WTC11 (cell line): ENCODE measurements at regions not wholly inside any gene's neighbourhood (a gene's known extent, or its start where the extent isn't known, plus 50 kb on each side); places are given as distances from the start of the nearest gene placed in this dataset.

ENCODE experiments used
- ATAC-seq: fragments of 200-7000 bp; cut with Tn5 transposase; 2 replicates; pipeline ENCODE4 v1.10.0; 2021; ENCODE audit warnings: mild to moderate bottlenecking, moderate library complexity
- CTCF ChIA-PET: fragments of 300-600 bp; sonication (Branson Sonifier 250); formaldehyde crosslinking; loops from one replicate; lab custom pipeline; 2021; ENCODE audit warnings: antibody characterized with exemption; lab: Charles Lee
- POLR2A ChIA-PET: fragments of 350-600 bp; sonication (Branson Sonifier 250); formaldehyde crosslinking; loops from one replicate; lab custom pipeline; 2021; ENCODE audit warnings: antibody characterized with exemption; lab: Charles Lee
- DNase-seq: peaks from one replicate; pipeline ENCODE4 v3.0.0; 2021; ENCODE audit warnings: low spot score
- H3K27ac Mint-ChIP-seq: 2 replicates; pipeline ENCODE4 v1.8.0; 2021; ENCODE audit warnings: mixed read lengths
- H3K27me3 Mint-ChIP-seq: 2 replicates; pipeline ENCODE4 v1.8.0; 2021; ENCODE audit warnings: low read depth, mild to moderate bottlenecking, moderate library complexity, mixed read lengths
- H3K36me3 Mint-ChIP-seq: 2 replicates; pipeline ENCODE4 v1.8.0; 2021; ENCODE audit warnings: mixed read lengths
- H3K4me1 Mint-ChIP-seq: 2 replicates; pipeline ENCODE4 v1.8.0; 2022; ENCODE audit warnings: mixed read lengths
- H3K4me3 Mint-ChIP-seq: 2 replicates; pipeline ENCODE4 v1.8.0; 2021; ENCODE audit warnings: mild to moderate bottlenecking, moderate library complexity, mixed read lengths
- H3K9me3 Mint-ChIP-seq: 2 replicates; pipeline ENCODE4 v1.8.0; 2021; ENCODE audit warnings: mixed read lengths
- ELF4 ChIP-seq: sonication (generic); formaldehyde crosslinking; IDR thresholded peaks from 2 replicates; pipeline ENCODE4 v1.8.1; 2022; ENCODE audit warnings: low read depth, mild to moderate bottlenecking, moderate library complexity, missing genetic modification reagents
- ETV6 ChIP-seq: sonication (generic); formaldehyde crosslinking; IDR thresholded peaks from 2 replicates; pipeline ENCODE4 v1.8.1; 2022; ENCODE audit warnings: mild to moderate bottlenecking, missing genetic modification reagents
- GABPB1 ChIP-seq: sonication (generic); formaldehyde crosslinking; IDR thresholded peaks from 2 replicates; pipeline ENCODE4 v1.8.1; 2023; ENCODE audit warnings: mild to moderate bottlenecking, missing genetic modification reagents
- KAT7 ChIP-seq: sonication (generic); formaldehyde crosslinking; IDR thresholded peaks from 2 replicates; pipeline ENCODE4 v1.8.1; 2023; ENCODE audit warnings: missing genetic modification reagents, mild to moderate bottlenecking, borderline replicate concordance
- SMAD3 ChIP-seq: sonication (generic); formaldehyde crosslinking; IDR thresholded peaks from 2 replicates; pipeline ENCODE4 v1.8.0; 2022; ENCODE audit warnings: missing genetic modification reagents, mild to moderate bottlenecking, borderline replicate concordance
- SP1 ChIP-seq: sonication (generic); formaldehyde crosslinking; conservative IDR thresholded peaks from 2 replicates; pipeline ENCODE4 v1.8.1; 2022; ENCODE audit warnings: missing genetic modification reagents
- TEAD1 ChIP-seq: sonication (generic); formaldehyde crosslinking; IDR thresholded peaks from 2 replicates; pipeline ENCODE4 v1.8.0; 2022; ENCODE audit warnings: mild to moderate bottlenecking, missing genetic modification reagents
- TP53 ChIP-seq: sonication (generic); formaldehyde crosslinking; IDR thresholded peaks from 2 replicates; pipeline ENCODE4 v1.8.1; 2023; ENCODE audit warnings: mild to moderate bottlenecking, missing genetic modification reagents
- ZBTB21 ChIP-seq: sonication (generic); formaldehyde crosslinking; IDR thresholded peaks from 2 replicates; pipeline ENCODE4 v1.8.1; 2023; ENCODE audit warnings: mild to moderate bottlenecking, missing genetic modification reagents, borderline replicate concordance
- ZNF121 ChIP-seq: sonication (generic); formaldehyde crosslinking; IDR thresholded peaks from 2 replicates; pipeline ENCODE4 v1.8.0; 2023; ENCODE audit warnings: missing genetic modification reagents
- ZNF671 ChIP-seq: fragments of 250-450 bp; sonication (Bioruptor Pico); IDR thresholded peaks from 2 replicates; pipeline ENCODE4 v1.8.0; 2021; ENCODE audit warnings: mild to moderate bottlenecking
- TF ChIP-seq, protein P1 (sequence below): fragments of 250-450 bp; sonication (Bioruptor Pico); IDR thresholded peaks from 2 replicates; pipeline ENCODE4 v2.1.2; 2022; ENCODE audit warnings: mild to moderate bottlenecking, moderate library complexity
- TF ChIP-seq, protein P2 (sequence below): sonication (generic); formaldehyde crosslinking; IDR thresholded peaks from 2 replicates; pipeline ENCODE4 v1.8.0; 2023; ENCODE audit warnings: missing genetic modification reagents, mild to moderate bottlenecking, borderline replicate concordance
- TF ChIP-seq, protein P3 (sequence below): sonication (generic); formaldehyde crosslinking; IDR thresholded peaks from 2 replicates; pipeline ENCODE4 v1.8.1; 2022; ENCODE audit warnings: mild to moderate bottlenecking, moderate library complexity, missing genetic modification reagents
- TF ChIP-seq, protein P4 (sequence below): fragments of 250-450 bp; sonication (Bioruptor Pico); IDR thresholded peaks from 2 replicates; pipeline ENCODE4 v1.9.0; 2021; ENCODE audit warnings: mild to moderate bottlenecking
- TF ChIP-seq, protein P5 (sequence below): fragments of 200-600 bp; IDR thresholded peaks from 2 replicates; pipeline ENCODE4 v1.8.0; 2022; ENCODE audit warnings: antibody characterized with exemption
- TF ChIP-seq, protein P6 (sequence below): fragments of 250-450 bp; sonication (Bioruptor Pico); IDR thresholded peaks from 2 replicates; pipeline ENCODE4 v1.9.0; 2021; ENCODE audit warnings: mild to moderate bottlenecking
- TF ChIP-seq, protein P7 (sequence below): sonication (generic); formaldehyde crosslinking; IDR thresholded peaks from 2 replicates; pipeline ENCODE4 v1.8.0; 2022; ENCODE audit warnings: mild to moderate bottlenecking, missing genetic modification reagents
- TF ChIP-seq, protein P8 (sequence below): sonication (generic); formaldehyde crosslinking; IDR thresholded peaks from 2 replicates; pipeline ENCODE4 v1.8.0; 2022; ENCODE audit warnings: missing genetic modification reagents

DNA sequence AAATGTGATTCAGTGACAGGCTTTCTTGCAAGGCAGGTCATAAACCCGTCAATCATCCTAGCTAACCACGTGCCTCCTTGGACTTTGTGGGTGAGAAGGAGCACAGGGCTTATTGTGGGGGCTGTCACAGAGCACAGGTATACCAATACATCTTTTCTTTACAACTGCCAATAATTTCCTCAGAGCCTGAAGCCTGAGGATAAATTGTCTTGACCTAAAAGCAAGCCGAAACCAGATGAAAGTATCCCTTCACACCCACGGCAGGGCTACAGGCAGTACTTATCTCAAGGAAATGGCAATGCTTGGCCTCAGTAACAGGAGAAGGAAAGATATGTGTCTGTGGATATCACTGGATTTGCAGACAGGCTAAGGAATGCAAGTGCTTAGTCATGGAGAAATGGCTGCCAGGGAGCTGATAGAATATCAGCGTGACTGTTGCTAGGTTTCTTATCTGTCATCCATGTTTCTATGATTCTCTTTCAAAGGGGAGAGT, 90.3 kb upstream of the ZNF366 start:
- peak; percentile 52; the same call in 1 of the 2 replicates for ATAC-seq
- Mint-ChIP-seq H3K36me3 (peaks cover 8% of the 10 kb centered on the region), H3K4me1 (peaks cover 13% of the 10 kb centered on the region), H3K27me3 (no peaks in the 10 kb centered on the region), H3K4me3 (no peak overlapping the region), H3K9me3 (peaks cover 15% of the 10 kb centered on the region), H3K27ac (no peak overlapping the region)
- DNase-seq: no peak
- ChIA-PET POLR2A (no interaction called here), CTCF (interaction anchor here (1.0 kb wide), 1 partner anchor 14 kb away, joined by 5 read pairs; no protein-coding TSS in a partner anchor)
- TF ChIP-seq, protein P1, sequence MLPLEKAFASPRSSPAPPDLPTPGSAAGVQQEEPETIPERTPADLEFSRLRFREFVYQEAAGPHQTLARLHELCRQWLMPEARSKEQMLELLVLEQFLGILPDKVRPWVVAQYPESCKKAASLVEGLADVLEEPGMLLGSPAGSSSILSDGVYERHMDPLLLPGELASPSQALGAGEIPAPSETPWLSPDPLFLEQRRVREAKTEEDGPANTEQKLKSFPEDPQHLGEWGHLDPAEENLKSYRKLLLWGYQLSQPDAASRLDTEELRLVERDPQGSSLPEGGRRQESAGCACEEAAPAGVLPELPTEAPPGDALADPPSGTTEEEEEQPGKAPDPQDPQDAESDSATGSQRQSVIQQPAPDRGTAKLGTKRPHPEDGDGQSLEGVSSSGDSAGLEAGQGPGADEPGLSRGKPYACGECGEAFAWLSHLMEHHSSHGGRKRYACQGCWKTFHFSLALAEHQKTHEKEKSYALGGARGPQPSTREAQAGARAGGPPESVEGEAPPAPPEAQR (CRISPR knock-in tag): no peak
- no peak for TF ChIP-seq SMAD3
- no peak for TF ChIP-seq TP53 (CRISPR knock-in tag)
- no peak for TF ChIP-seq ZBTB21 (CRISPR knock-in tag)
- TF ChIP-seq ETV6 (CRISPR knock-in tag): no peak
- TF ChIP-seq ELF4 (CRISPR knock-in tag): no peak
- no peak for TF ChIP-seq ZNF671 (CRISPR knock-in tag)
- no peak for TF ChIP-seq KAT7 (CRISPR knock-in tag)
- TF ChIP-seq, protein P2, sequence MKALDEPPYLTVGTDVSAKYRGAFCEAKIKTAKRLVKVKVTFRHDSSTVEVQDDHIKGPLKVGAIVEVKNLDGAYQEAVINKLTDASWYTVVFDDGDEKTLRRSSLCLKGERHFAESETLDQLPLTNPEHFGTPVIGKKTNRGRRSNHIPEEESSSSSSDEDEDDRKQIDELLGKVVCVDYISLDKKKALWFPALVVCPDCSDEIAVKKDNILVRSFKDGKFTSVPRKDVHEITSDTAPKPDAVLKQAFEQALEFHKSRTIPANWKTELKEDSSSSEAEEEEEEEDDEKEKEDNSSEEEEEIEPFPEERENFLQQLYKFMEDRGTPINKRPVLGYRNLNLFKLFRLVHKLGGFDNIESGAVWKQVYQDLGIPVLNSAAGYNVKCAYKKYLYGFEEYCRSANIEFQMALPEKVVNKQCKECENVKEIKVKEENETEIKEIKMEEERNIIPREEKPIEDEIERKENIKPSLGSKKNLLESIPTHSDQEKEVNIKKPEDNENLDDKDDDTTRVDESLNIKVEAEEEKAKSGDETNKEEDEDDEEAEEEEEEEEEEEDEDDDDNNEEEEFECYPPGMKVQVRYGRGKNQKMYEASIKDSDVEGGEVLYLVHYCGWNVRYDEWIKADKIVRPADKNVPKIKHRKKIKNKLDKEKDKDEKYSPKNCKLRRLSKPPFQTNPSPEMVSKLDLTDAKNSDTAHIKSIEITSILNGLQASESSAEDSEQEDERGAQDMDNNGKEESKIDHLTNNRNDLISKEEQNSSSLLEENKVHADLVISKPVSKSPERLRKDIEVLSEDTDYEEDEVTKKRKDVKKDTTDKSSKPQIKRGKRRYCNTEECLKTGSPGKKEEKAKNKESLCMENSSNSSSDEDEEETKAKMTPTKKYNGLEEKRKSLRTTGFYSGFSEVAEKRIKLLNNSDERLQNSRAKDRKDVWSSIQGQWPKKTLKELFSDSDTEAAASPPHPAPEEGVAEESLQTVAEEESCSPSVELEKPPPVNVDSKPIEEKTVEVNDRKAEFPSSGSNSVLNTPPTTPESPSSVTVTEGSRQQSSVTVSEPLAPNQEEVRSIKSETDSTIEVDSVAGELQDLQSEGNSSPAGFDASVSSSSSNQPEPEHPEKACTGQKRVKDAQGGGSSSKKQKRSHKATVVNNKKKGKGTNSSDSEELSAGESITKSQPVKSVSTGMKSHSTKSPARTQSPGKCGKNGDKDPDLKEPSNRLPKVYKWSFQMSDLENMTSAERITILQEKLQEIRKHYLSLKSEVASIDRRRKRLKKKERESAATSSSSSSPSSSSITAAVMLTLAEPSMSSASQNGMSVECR (CRISPR knock-in tag): no peak
- no peak for TF ChIP-seq TEAD1 (CRISPR knock-in tag)
- TF ChIP-seq, protein P3, sequence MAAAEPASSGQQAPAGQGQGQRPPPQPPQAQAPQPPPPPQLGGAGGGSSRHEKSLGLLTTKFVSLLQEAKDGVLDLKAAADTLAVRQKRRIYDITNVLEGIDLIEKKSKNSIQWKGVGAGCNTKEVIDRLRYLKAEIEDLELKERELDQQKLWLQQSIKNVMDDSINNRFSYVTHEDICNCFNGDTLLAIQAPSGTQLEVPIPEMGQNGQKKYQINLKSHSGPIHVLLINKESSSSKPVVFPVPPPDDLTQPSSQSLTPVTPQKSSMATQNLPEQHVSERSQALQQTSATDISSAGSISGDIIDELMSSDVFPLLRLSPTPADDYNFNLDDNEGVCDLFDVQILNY (CRISPR knock-in tag): no peak
- TF ChIP-seq, protein P4, sequence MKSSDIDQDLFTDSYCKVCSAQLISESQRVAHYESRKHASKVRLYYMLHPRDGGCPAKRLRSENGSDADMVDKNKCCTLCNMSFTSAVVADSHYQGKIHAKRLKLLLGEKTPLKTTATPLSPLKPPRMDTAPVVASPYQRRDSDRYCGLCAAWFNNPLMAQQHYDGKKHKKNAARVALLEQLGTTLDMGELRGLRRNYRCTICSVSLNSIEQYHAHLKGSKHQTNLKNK: no peak
- TF ChIP-seq, protein P5, sequence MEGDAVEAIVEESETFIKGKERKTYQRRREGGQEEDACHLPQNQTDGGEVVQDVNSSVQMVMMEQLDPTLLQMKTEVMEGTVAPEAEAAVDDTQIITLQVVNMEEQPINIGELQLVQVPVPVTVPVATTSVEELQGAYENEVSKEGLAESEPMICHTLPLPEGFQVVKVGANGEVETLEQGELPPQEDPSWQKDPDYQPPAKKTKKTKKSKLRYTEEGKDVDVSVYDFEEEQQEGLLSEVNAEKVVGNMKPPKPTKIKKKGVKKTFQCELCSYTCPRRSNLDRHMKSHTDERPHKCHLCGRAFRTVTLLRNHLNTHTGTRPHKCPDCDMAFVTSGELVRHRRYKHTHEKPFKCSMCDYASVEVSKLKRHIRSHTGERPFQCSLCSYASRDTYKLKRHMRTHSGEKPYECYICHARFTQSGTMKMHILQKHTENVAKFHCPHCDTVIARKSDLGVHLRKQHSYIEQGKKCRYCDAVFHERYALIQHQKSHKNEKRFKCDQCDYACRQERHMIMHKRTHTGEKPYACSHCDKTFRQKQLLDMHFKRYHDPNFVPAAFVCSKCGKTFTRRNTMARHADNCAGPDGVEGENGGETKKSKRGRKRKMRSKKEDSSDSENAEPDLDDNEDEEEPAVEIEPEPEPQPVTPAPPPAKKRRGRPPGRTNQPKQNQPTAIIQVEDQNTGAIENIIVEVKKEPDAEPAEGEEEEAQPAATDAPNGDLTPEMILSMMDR: no peak
- no peak for TF ChIP-seq ZNF121 (CRISPR knock-in tag)

DNA sequence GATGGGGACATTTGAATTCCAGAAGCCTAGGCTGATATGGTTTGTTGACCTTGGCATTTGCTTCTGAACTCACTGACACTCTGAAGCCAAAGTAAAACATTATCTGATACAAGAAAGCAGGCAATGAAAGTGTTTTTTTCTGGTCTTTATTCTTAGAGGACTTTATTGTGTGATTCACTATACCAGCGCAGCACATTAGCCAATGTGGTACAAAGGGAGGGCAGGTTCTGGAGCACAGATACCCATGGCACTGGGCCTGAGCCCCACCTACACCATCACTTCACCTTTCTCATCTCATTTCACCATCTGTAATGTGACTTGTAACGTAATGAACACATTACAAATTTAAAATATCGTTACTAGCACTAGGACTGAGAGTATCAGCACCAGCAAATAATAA, 89.7 kb upstream of the ZNF366 start:
- H3K4me1 Mint-ChIP-seq: peaks cover 13% of the 10 kb centered on the region
- DNase-seq: no peak
- no peak overlapping the region for H3K4me3 Mint-ChIP-seq
- H3K27ac Mint-ChIP-seq: no peak overlapping the region
- H3K9me3 Mint-ChIP-seq: peaks cover 15% of the 10 kb centered on the region
- ChIA-PET CTCF (no interaction called here), POLR2A (no interaction called here)
- H3K27me3 Mint-ChIP-seq: no peaks in the 10 kb centered on the region; the same call in 1 of the 2 replicates
- H3K36me3 Mint-ChIP-seq: peaks cover 8% of the 10 kb centered on the region
- no peak for ATAC-seq
- no peak for TF ChIP-seq GABPB1 (CRISPR knock-in tag)
- TF ChIP-seq ZNF671 (CRISPR knock-in tag): no peak
- TF ChIP-seq, protein P6, sequence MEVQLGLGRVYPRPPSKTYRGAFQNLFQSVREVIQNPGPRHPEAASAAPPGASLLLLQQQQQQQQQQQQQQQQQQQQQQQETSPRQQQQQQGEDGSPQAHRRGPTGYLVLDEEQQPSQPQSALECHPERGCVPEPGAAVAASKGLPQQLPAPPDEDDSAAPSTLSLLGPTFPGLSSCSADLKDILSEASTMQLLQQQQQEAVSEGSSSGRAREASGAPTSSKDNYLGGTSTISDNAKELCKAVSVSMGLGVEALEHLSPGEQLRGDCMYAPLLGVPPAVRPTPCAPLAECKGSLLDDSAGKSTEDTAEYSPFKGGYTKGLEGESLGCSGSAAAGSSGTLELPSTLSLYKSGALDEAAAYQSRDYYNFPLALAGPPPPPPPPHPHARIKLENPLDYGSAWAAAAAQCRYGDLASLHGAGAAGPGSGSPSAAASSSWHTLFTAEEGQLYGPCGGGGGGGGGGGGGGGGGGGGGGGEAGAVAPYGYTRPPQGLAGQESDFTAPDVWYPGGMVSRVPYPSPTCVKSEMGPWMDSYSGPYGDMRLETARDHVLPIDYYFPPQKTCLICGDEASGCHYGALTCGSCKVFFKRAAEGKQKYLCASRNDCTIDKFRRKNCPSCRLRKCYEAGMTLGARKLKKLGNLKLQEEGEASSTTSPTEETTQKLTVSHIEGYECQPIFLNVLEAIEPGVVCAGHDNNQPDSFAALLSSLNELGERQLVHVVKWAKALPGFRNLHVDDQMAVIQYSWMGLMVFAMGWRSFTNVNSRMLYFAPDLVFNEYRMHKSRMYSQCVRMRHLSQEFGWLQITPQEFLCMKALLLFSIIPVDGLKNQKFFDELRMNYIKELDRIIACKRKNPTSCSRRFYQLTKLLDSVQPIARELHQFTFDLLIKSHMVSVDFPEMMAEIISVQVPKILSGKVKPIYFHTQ (CRISPR knock-in tag): no peak
- TF ChIP-seq, protein P7, sequence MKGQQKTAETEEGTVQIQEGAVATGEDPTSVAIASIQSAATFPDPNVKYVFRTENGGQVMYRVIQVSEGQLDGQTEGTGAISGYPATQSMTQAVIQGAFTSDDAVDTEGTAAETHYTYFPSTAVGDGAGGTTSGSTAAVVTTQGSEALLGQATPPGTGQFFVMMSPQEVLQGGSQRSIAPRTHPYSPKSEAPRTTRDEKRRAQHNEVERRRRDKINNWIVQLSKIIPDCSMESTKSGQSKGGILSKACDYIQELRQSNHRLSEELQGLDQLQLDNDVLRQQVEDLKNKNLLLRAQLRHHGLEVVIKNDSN (CRISPR knock-in tag): no peak
- TF ChIP-seq, protein P8, sequence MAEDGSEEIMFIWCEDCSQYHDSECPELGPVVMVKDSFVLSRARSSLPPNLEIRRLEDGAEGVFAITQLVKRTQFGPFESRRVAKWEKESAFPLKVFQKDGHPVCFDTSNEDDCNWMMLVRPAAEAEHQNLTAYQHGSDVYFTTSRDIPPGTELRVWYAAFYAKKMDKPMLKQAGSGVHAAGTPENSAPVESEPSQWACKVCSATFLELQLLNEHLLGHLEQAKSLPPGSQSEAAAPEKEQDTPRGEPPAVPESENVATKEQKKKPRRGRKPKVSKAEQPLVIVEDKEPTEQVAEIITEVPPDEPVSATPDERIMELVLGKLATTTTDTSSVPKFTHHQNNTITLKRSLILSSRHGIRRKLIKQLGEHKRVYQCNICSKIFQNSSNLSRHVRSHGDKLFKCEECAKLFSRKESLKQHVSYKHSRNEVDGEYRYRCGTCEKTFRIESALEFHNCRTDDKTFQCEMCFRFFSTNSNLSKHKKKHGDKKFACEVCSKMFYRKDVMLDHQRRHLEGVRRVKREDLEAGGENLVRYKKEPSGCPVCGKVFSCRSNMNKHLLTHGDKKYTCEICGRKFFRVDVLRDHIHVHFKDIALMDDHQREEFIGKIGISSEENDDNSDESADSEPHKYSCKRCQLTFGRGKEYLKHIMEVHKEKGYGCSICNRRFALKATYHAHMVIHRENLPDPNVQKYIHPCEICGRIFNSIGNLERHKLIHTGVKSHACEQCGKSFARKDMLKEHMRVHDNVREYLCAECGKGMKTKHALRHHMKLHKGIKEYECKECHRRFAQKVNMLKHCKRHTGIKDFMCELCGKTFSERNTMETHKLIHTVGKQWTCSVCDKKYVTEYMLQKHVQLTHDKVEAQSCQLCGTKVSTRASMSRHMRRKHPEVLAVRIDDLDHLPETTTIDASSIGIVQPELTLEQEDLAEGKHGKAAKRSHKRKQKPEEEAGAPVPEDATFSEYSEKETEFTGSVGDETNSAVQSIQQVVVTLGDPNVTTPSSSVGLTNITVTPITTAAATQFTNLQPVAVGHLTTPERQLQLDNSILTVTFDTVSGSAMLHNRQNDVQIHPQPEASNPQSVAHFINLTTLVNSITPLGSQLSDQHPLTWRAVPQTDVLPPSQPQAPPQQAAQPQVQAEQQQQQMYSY (CRISPR knock-in tag): no peak
- TF ChIP-seq SP1 (CRISPR knock-in tag): no peak
